Ovary (tissue), 7 donors: ENCODE measurements at regions not wholly inside any gene's neighbourhood (a gene's known extent, or its start where the extent isn't known, plus 50 kb on each side); places are given as distances from the start of the nearest gene placed in this dataset.

Source experiments
- DNase-seq, 5 donors: peaks; one replicate each; pipeline ENCODE4 v3.0.0-alpha.2; 2019 to 2020
- H3K27ac ChIP-seq, 2 donors: fragments of 200-600 bp; one replicate each; pipeline versions ENCODE4 v1.5.1 to v1.8.0; 2019 to 2022
- H3K27me3 ChIP-seq: fragments of 200-600 bp; one replicate; pipeline ENCODE4 v1.8.0; 2022
- H3K36me3 ChIP-seq: fragments of 200-600 bp; sonication (generic); one replicate; pipeline ENCODE4 v1.5.1; 2019
- H3K4me1 ChIP-seq: one replicate; pipeline ENCODE4 v1.8.1; 2013; ENCODE audit warnings: mild to moderate bottlenecking, moderate library complexity; ENCODE audit not compliant: insufficient read depth
- H3K4me3 ChIP-seq: fragments of 200-600 bp; sonication (generic); one replicate; pipeline ENCODE4 v1.5.1; 2017
- H3K9me3 ChIP-seq, 2 donors: fragments of 200-600 bp in 1 of 2; sonication (generic) in 1 of 2; one replicate each; pipeline versions ENCODE4 v1.5.1 to v1.8.1; 2013 to 2019; ENCODE audit warnings: mild to moderate bottlenecking in 1 of 2, moderate library complexity in 1 of 2
- CTCF ChIP-seq, 3 donors: fragments of 450-650 bp in 2 of 3; fragments of 200-600 bp in 1 of 3; IDR thresholded peaks; one replicate each; pipeline versions ENCODE4 v1.5.1 to v1.8.0; 2016 to 2022; ENCODE audit warnings: antibody characterized with exemption in 3 of 3, mild to moderate bottlenecking in 1 of 3
- EP300 ChIP-seq: sonication (generic); formaldehyde crosslinking; IDR thresholded peaks from one replicate; pipeline ENCODE4 v1.6.1; 2017; ENCODE audit warnings: antibody characterized with exemption
- POLR2A ChIP-seq: fragments of 450-650 bp; IDR thresholded peaks from one replicate; pipeline ENCODE4 v1.6.1; 2017; ENCODE audit warnings: antibody characterized with exemption, mild to moderate bottlenecking, moderate library complexity
- WGBS, 3 donors: extraction: QIAGEN DNeasy Blood & Tissue Kit in 1 of 3; methylation state at CpG; one replicate each; pipeline versions ENCODE4 v1.1.5 to v1.1.7; 2013 to 2017; 5-methylcytosine and 5-hydroxymethylcytosine counted together
- intact Hi-C, 4 donors: fragments of 100-400 bp; cut with DNase I; formaldehyde crosslinking; loops; one replicate each; pipeline versions ENCODE4 v1.11.0 to v1.15.1; 2022 to 2023
- donor health status: DM: no; HTN: no; CAD: no; lungs with moderate emphysema.
- donor health status: DM: no; HTN: no; CAD: no.
- donor health status: Bipolar disorder and iron deficiency.
- donor health status: DM: no; HTN: no; CAD: no.
- donor health status: DM: yes; HTN: yes; CAD: no.

DNA sequence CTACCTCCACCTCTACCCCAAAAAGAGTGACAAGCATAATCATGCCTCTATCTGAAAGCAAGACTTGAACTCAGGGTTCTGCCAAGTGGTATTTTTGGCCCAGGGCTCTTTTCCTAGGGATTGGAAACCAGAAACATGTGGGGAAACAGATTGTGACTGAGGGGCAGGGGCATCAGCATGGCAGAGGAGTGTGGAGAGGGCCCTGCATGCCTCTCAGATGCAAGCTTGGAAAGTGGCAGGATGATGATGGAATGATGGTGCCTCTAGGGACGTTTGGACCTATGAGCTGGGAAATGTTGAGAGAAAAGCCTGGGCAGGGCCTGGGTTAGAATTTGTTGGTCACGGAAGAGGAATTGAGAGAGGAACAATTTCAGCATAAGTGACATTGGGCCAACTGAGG, 78.4 kb upstream of the LEP start:
- WGBS, 3 donors, result 74 to 83% (median 77%) methylated on average over 2 of the region's 2 CpGs
- H3K9me3 ChIP-seq, result no peaks in the 10 kb centered on the region
- no peak for DNase-seq
- intact Hi-C loops, result no loop called here
- no peak for TF ChIP-seq CTCF (IDR thresholded peaks at IDR 0.05)
- H3K4me3 ChIP-seq, result no peak overlapping the region
- no peaks in the 10 kb centered on the region for H3K36me3 ChIP-seq
- H3K27ac ChIP-seq, result no peak overlapping the region
- H3K27me3 ChIP-seq, result no peaks in the 10 kb centered on the region
- peaks cover 3% of the 10 kb centered on the region for H3K4me1 ChIP-seq

- TF ChIP-seq EP300 (no peak), POLR2A (no peak), CTCF (IDR thresholded peaks at IDR 0.05) (no peak)
- no peaks in the 10 kb centered on the region for H3K36me3 ChIP-seq
- no peak overlapping the region for H3K27ac ChIP-seq
- no peaks in the 10 kb centered on the region for H3K9me3 ChIP-seq
- DNase-seq, result no peak
- no peaks in the 10 kb centered on the region for H3K27me3 ChIP-seq
- peaks cover 3% of the 10 kb centered on the region for H3K4me1 ChIP-seq
- WGBS, 3 donors, result 94 to 100% (median 95%) methylated on average over 2 of the region's 2 CpGs
- intact Hi-C loops, result no loop called here
- no peak overlapping the region for H3K4me3 ChIP-seq
Measured at GRCh38 chr7:128163473-128163872, 77.6 kb upstream of the LEP start.

GRCh38 chr7:128164061-128164954, 76.8 kb upstream of the LEP start:
- H3K27ac ChIP-seq, result no peak overlapping the region
- H3K9me3 ChIP-seq, result no peaks in the 10 kb centered on the region
- 56 to 62% (median 61%) methylated on average over 6 of the region's 6 CpGs for WGBS, 3 donors
- H3K27me3 ChIP-seq, result no peaks in the 10 kb centered on the region
- intact Hi-C loops, result no loop called here
- H3K36me3 ChIP-seq, result no peaks in the 10 kb centered on the region
- H3K4me1 ChIP-seq, result peaks cover 3% of the 10 kb centered on the region
- no peak overlapping the region for H3K4me3 ChIP-seq
- DNase-seq, result no peak
- no peak for TF ChIP-seq POLR2A
- no peak for TF ChIP-seq EP300
- no peak for TF ChIP-seq CTCF (IDR thresholded peaks at IDR 0.05)

DNA sequence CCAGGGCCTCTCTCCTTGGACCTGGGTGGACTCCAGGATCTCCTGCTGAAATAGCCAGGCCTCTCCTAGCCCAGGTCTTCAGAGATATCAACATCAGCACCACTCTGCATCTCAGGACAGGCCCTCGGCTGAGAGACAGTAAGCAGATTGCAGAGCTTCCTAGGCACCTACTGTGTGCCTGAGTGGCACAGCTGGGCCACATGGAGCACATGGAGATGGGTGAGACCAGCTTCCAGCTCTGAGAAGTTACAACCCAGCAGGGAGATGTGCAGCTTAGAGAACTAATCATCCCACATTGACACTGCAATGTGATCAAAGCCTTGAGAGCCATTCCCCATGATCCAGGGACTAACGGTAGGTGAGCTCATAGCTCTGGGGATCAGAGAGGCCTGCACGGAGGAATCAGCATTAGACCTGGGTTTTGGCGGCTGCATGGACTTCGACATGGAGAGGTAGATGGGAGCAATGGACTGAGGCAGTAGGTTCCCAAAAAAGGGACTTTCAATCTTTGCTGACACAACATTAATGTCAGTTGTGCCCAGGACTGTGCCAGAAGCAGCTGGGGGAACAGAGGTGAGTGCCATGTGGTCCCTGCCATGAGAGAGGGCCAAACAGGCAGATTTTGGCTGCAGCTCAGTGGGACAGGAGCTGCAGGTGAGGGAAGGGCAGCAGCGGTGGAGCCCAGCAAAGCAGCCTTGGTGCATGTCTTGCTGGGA, 76.0 kb upstream of the LEP start:
- no peak for TF ChIP-seq CTCF (IDR thresholded peaks at IDR 0.05)
- TF ChIP-seq EP300, result no peak
- no peak for TF ChIP-seq POLR2A
- peaks cover 3% of the 10 kb centered on the region for H3K4me1 ChIP-seq
- H3K27ac ChIP-seq, result no peak overlapping the region
- H3K9me3 ChIP-seq, result no peaks in the 10 kb centered on the region
- DNase-seq, result no peak
- H3K36me3 ChIP-seq, result no peaks in the 10 kb centered on the region
- intact Hi-C loops, result no loop called here
- no peaks in the 10 kb centered on the region for H3K27me3 ChIP-seq
- H3K4me3 ChIP-seq, result no peak overlapping the region
- 83 to 89% (median 85%) methylated on average over 6 of the region's 6 CpGs for WGBS, 3 donors
